Gastrocnemius medialis (tissue), 4 donors: ENCODE measurements at regions not wholly inside any gene's neighbourhood (a gene's known extent, or its start where the extent isn't known, plus 50 kb on each side); places are given as distances from the start of the nearest gene placed in this dataset.

Experiments used
- ATAC-seq, 2 donors: fragments of 150-250 bp; one replicate each; pipeline ENCODE4 v1.9.1; 2016
- DNase-seq, 2 donors: peaks; one replicate each; pipeline ENCODE4 v3.0.0-alpha.2; 2019
- H3K27ac ChIP-seq, 4 donors: fragments of 200-600 bp; sonication (generic); 1 replicate in 1 of 4; 2 replicates in 3 of 4; pipeline ENCODE4 v1.5.1; 2016 to 2018; ENCODE audit warnings: mild to moderate bottlenecking in 2 of 4, moderate library complexity in 1 of 4
- H3K27me3 ChIP-seq, 3 donors: fragments of 200-600 bp; sonication (generic) in 2 of 3; 1 replicate in 1 of 3; 2 replicates in 2 of 3; pipeline versions ENCODE4 v1.5.1 to v1.6.0; 2016 to 2019; ENCODE audit warnings: mild to moderate bottlenecking in 1 of 3, moderate library complexity in 1 of 3
- H3K36me3 ChIP-seq, 2 donors: fragments of 200-600 bp; sonication (generic) in 1 of 2; one replicate each; pipeline ENCODE4 v1.5.1; 2017 to 2018
- H3K4me1 ChIP-seq, 2 donors: fragments of 200-600 bp; sonication (generic) in 1 of 2; one replicate each; pipeline ENCODE4 v1.5.1; 2016 to 2017; ENCODE audit warnings: mild to moderate bottlenecking in 2 of 2
- H3K4me3 ChIP-seq, 4 donors: fragments of 200-600 bp; sonication (generic) in 3 of 4; 1 replicate in 1 of 4; 2 replicates in 3 of 4; pipeline ENCODE4 v1.5.1; 2016 to 2019; ENCODE audit warnings: mild to moderate bottlenecking in 2 of 4
- H3K9me3 ChIP-seq, 3 donors: fragments of 200-600 bp; sonication (generic) in 2 of 3; 1 replicate in 1 of 3; 2 replicates in 2 of 3; pipeline ENCODE4 v1.5.1; 2016 to 2019
- CTCF ChIP-seq, 5 experiments: fragments of 450-650 bp in 3 of 5; fragments of 200-600 bp in 2 of 5; sonication (generic) in 2 of 5; IDR thresholded peaks in 4 of 5; conservative IDR thresholded peaks in 1 of 5; 1 replicate in 4 of 5; 2 replicates in 1 of 5; pipeline ENCODE4 v1.5.1; 2016 to 2019; ENCODE audit warnings: antibody characterized with exemption in 5 of 5, mild to moderate bottlenecking in 3 of 5, moderate library complexity in 3 of 5
- POLR2A ChIP-seq, 2 donors: fragments of 450-650 bp; IDR thresholded peaks; one replicate each; pipeline ENCODE4 v1.6.1; 2017; ENCODE audit warnings: antibody characterized with exemption in 2 of 2, mild to moderate bottlenecking in 2 of 2, moderate library complexity in 2 of 2
- in situ Hi-C, 4 donors: fragments of 200-750 bp; cut with MboI; loops; one replicate each; pipeline versions ENCODE4 v1.15.0 to v1.8.0; 2017; ENCODE audit warnings: low sequenced_read_pairs in 4 of 4
- intact Hi-C: fragments of 100-400 bp; cut with DNase I; formaldehyde crosslinking; loops from one replicate; pipeline ENCODE4 v1.15.1; 2023; ENCODE audit warnings: low total_unique reads

- H3K9me3 ChIP-seq = no peaks in the 10 kb centered on the region
- in situ Hi-C loops (loop anchor here in 1 of 4 donors (25.0 kb wide), 1 partner anchor 107 kb away; no protein-coding TSS in a partner anchor), intact Hi-C loops (no loop called here)
- TF ChIP-seq CTCF (IDR thresholded peaks at IDR 0.05 in 4 of 5, conservative IDR thresholded peaks at IDR 0.05 in 1 of 5) (no peak), POLR2A (IDR thresholded peaks at IDR 0.05) (no peak)
- DNase-seq (no peak), ATAC-seq (no peak)
- no peaks in the 10 kb centered on the region for H3K27me3 ChIP-seq
- no peaks in the 10 kb centered on the region for H3K36me3 ChIP-seq
- no peak overlapping the region for H3K4me3 ChIP-seq
- H3K27ac ChIP-seq = no peak overlapping the region
- no peaks in the 10 kb centered on the region for H3K4me1 ChIP-seq
Observed at GRCh38 chr16:75919664-75920063, 193.4 kb upstream of the CPHXL start.

DNA sequence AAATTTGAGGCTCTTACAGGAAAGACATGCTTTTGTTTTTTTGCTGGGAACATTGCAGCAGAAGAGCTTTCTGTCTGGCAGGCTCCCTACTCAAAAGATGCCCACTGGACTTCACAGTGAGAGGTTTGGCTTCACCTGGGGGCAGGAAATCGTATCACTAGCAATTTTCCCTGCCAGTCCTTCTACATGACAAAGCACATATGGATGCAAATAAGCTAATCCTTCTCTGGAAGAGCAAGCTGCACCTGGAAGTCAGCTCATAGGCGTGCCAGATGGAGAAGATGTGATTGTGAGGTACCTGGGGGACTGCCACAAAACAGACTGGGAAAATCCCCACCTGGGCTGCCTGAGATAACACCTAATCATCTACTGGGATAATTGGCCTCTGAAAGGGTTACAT is 195.0 kb upstream of the CPHXL start:
- DNase-seq (no peak), ATAC-seq (no peak)
- Histone ChIP-seq H3K9me3 (no peaks in the 10 kb centered on the region), H3K4me3 (no peak overlapping the region), H3K27ac (no peak overlapping the region), H3K36me3 (no peaks in the 10 kb centered on the region), H3K4me1 (no peaks in the 10 kb centered on the region), H3K27me3 (no peaks in the 10 kb centered on the region)
- in situ Hi-C loops (loop anchor here in 1 of 4 donors (25.0 kb wide), 1 partner anchor 109 kb away; no protein-coding TSS in a partner anchor), intact Hi-C loops (no loop called here)
- TF ChIP-seq POLR2A (IDR thresholded peaks at IDR 0.05) (no peak), CTCF (IDR thresholded peaks at IDR 0.05 in 4 of 5, conservative IDR thresholded peaks at IDR 0.05 in 1 of 5) (no peak)

DNA sequence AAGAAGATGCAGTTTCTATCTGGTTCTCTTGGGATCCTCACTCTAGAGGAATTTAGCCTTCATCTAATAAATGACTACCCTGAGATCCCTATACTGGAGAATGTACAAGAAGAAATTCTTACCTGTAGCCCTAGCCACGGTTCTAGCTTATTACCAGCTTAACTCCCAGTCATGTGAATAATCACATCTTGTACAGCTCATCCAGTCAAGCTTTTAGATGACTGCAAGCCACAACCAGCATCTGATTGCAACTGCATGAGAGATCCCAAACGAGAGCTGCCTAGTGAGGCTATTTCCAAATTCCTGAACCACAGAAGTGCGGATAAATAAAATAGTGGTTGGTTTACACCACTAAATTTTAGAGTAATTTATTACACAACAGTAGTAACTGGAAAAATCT is 196.0 kb upstream of the CPHXL start:
- intact Hi-C loops (no loop called here), in situ Hi-C loops (loop anchor here in 1 of 4 donors (25.0 kb wide), 1 partner anchor 110 kb away; no protein-coding TSS in a partner anchor)
- TF ChIP-seq POLR2A (IDR thresholded peaks at IDR 0.05) = no peak
- TF ChIP-seq CTCF (IDR thresholded peaks at IDR 0.05 in 4 of 5, conservative IDR thresholded peaks at IDR 0.05 in 1 of 5) = no peak
- no peak overlapping the region for H3K27ac ChIP-seq
- no peak for DNase-seq
- H3K4me3 ChIP-seq = no peak overlapping the region
- H3K4me1 ChIP-seq = no peaks in the 10 kb centered on the region
- no peaks in the 10 kb centered on the region for H3K27me3 ChIP-seq
- H3K9me3 ChIP-seq = no peaks in the 10 kb centered on the region
- no peaks in the 10 kb centered on the region for H3K36me3 ChIP-seq
- ATAC-seq = no peak

DNA sequence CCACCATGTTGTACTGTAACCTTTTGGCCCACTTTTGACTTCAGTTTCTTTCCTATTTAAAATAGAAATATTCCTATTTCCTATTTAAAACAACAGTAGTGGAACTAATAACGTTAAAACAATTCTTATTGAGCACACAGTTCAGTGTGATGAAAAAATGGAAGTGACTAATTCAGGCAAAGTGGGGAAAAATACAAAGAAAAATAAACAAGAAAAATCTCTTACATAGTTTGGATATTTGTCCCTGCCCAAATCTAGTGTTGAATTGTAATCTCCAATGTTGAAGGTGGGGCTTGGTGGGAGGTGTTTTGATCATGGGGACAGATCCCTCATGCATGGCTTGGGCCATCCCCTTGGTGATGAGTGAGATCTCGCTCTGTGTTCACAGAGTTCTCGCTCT is 198.1 kb upstream of the CPHXL start:
- Histone ChIP-seq H3K4me3 (no peak overlapping the region), H3K4me1 (no peaks in the 10 kb centered on the region), H3K27me3 (no peaks in the 10 kb centered on the region), H3K36me3 (no peaks in the 10 kb centered on the region), H3K9me3 (no peaks in the 10 kb centered on the region), H3K27ac (no peak overlapping the region)
- in situ Hi-C loops = loop anchor here in 1 of 4 donors (25.0 kb wide), 1 partner anchor 112 kb away; no protein-coding TSS in a partner anchor
- ATAC-seq = no peak
- DNase-seq = no peak
- intact Hi-C loops = no loop called here
- TF ChIP-seq CTCF (IDR thresholded peaks at IDR 0.05 in 4 of 5, conservative IDR thresholded peaks at IDR 0.05 in 1 of 5) (no peak), POLR2A (IDR thresholded peaks at IDR 0.05) (no peak)

- TF ChIP-seq POLR2A (IDR thresholded peaks at IDR 0.05) (no peak), CTCF (IDR thresholded peaks at IDR 0.05 in 4 of 5, conservative IDR thresholded peaks at IDR 0.05 in 1 of 5) (no peak)
- in situ Hi-C loops (no loop called here), intact Hi-C loops (no loop called here)
- H3K27ac ChIP-seq = no peak overlapping the region
- H3K27me3 ChIP-seq = no peaks in the 10 kb centered on the region
- DNase-seq (no peak), ATAC-seq (no peak)
- H3K36me3 ChIP-seq = no peaks in the 10 kb centered on the region
- no peaks in the 10 kb centered on the region for H3K4me1 ChIP-seq
- no peaks in the 10 kb centered on the region for H3K9me3 ChIP-seq
- H3K4me3 ChIP-seq = no peak overlapping the region
Observed at GRCh38 chr16:75927810-75928209, 201.5 kb upstream of the CPHXL start.
